ENCODE measurements at regions not wholly inside any gene's neighbourhood (a gene's known extent, or its start where the extent isn't known, plus 50 kb on each side); places are given as distances from the start of the nearest gene placed in this dataset.

DNA sequence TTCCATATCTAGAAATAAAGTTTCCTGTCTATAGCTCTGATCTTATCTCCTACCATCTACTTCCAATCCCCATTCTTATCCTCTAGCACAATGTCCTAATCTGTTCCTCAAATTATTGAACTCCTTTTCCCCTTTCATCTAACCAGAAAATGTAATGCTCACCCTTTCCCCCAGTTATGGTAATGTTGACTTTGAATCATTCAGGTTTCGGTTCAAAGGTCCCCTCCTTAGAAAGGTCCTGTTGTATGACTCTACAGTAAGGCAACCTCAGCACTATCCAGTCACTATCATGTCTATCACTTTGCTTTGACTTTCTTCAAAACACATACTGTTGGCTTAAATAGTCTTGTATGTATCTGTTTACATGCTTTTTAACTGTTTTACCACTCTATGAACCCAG lies 264.2 kb upstream of the PCDH15 start:
- ChIA-PET CTCF (no interaction called here), POLR2A (no interaction called here)
- no peaks in the 10 kb centered on the region for H3K4me1 Mint-ChIP-seq (ENCODE audit: low read depth)
- Histone ChIP-seq H3K36me3 (ENCODE audit: insufficient read depth, low read length) (no peaks in the 10 kb centered on the region), H3K4me3 (ENCODE audit: low read length) (no peak overlapping the region), H3K27me3 (ENCODE audit: control insufficient read depth in 1 of 2, insufficient read depth in 2 of 2, low read length in 2 of 2) (no peaks in the 10 kb centered on the region), H3K9me3 (ENCODE audit: control insufficient read depth in 1 of 2, insufficient read depth in 1 of 2, low read length in 2 of 2) (peaks cover 0 to 4% of the 10 kb centered on the region in 2 experiments), H3K4me1 (ENCODE audit: insufficient read depth, low read length) (no peaks in the 10 kb centered on the region), H3K27ac (ENCODE audit: low read depth in 1 of 2, low read length in 2 of 2) (no peak overlapping the region)
- H3K9me3 Mint-ChIP-seq: peaks cover 13% of the 10 kb centered on the region
- H3K27me3 Mint-ChIP-seq: no peaks in the 10 kb centered on the region
- no peak for DNase-seq
- intact Hi-C loops (cut with DNase I, micrococcal nuclease): no loop called here
- no peak overlapping the region for H3K4me3 Mint-ChIP-seq
- no peak overlapping the region for H3K27ac Mint-ChIP-seq
- H3K36me3 Mint-ChIP-seq (ENCODE audit: low read depth): no peaks in the 10 kb centered on the region
- TF ChIP-seq, protein P1, sequence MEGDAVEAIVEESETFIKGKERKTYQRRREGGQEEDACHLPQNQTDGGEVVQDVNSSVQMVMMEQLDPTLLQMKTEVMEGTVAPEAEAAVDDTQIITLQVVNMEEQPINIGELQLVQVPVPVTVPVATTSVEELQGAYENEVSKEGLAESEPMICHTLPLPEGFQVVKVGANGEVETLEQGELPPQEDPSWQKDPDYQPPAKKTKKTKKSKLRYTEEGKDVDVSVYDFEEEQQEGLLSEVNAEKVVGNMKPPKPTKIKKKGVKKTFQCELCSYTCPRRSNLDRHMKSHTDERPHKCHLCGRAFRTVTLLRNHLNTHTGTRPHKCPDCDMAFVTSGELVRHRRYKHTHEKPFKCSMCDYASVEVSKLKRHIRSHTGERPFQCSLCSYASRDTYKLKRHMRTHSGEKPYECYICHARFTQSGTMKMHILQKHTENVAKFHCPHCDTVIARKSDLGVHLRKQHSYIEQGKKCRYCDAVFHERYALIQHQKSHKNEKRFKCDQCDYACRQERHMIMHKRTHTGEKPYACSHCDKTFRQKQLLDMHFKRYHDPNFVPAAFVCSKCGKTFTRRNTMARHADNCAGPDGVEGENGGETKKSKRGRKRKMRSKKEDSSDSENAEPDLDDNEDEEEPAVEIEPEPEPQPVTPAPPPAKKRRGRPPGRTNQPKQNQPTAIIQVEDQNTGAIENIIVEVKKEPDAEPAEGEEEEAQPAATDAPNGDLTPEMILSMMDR (IDR thresholded peaks at IDR 0.05): no peak
- ATAC-seq (ENCODE audit: poor library complexity): no peak

DNA sequence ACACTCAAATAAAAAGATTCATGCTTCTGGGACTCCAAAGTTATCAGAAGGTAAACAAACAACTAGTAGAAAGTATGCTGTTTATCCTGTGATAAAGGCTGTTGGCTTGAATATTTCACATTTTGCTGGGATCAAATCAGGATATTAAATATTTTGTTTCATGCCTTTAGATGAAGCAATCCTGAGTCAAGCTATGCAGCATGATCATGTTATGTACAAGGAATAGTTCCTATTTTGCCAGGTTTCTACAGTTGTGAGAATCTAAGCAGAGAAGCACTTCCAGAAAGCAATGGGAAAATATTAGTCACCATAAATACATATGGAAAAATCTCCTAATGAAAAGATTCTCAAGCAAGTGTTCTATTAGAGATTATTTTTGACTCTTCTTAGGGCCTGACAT lies 262.8 kb upstream of the PCDH15 start:
- Mint-ChIP-seq H3K27ac (no peak overlapping the region), H3K36me3 (ENCODE audit: low read depth) (no peaks in the 10 kb centered on the region), H3K9me3 (peaks cover 13% of the 10 kb centered on the region), H3K27me3 (no peaks in the 10 kb centered on the region), H3K4me3 (no peak overlapping the region), H3K4me1 (ENCODE audit: low read depth) (no peaks in the 10 kb centered on the region)
- ATAC-seq (ENCODE audit: poor library complexity): no peak
- H3K4me1 ChIP-seq (ENCODE audit: insufficient read depth, low read length): no peaks in the 10 kb centered on the region
- intact Hi-C loops (cut with DNase I, micrococcal nuclease): no loop called here
- no peaks in the 10 kb centered on the region for H3K27me3 ChIP-seq (ENCODE audit: control insufficient read depth in 1 of 2, insufficient read depth in 2 of 2, low read length in 2 of 2)
- ChIA-PET CTCF (no interaction called here), POLR2A (no interaction called here)
- no peak overlapping the region for H3K4me3 ChIP-seq (ENCODE audit: low read length)
- H3K36me3 ChIP-seq (ENCODE audit: insufficient read depth, low read length): no peaks in the 10 kb centered on the region
- H3K27ac ChIP-seq (ENCODE audit: low read depth in 1 of 2, low read length in 2 of 2): no peak overlapping the region
- no peak for DNase-seq
- H3K9me3 ChIP-seq (ENCODE audit: control insufficient read depth in 1 of 2, insufficient read depth in 1 of 2, low read length in 2 of 2): peaks cover 0 to 4% of the 10 kb centered on the region in 2 experiments
- TF ChIP-seq, protein P1 (IDR thresholded peaks at IDR 0.05): no peak

- ATAC-seq (ENCODE audit: poor library complexity) (no peak), DNase-seq (no peak)
- Mint-ChIP-seq H3K27me3 (no peaks in the 10 kb centered on the region), H3K36me3 (ENCODE audit: low read depth) (no peaks in the 10 kb centered on the region), H3K27ac (no peak overlapping the region), H3K4me1 (ENCODE audit: low read depth) (no peaks in the 10 kb centered on the region), H3K9me3 (peaks cover 11% of the 10 kb centered on the region), H3K4me3 (no peak overlapping the region)
- POLR2A ChIA-PET: no interaction called here
- TF ChIP-seq, protein P1 (IDR thresholded peaks at IDR 0.05): no peak
- Histone ChIP-seq H3K27ac (ENCODE audit: low read depth in 1 of 2, low read length in 2 of 2) (no peak overlapping the region), H3K9me3 (ENCODE audit: control insufficient read depth in 1 of 2, insufficient read depth in 1 of 2, low read length in 2 of 2) (peaks cover 0 to 4% of the 10 kb centered on the region in 2 experiments), H3K27me3 (ENCODE audit: control insufficient read depth in 1 of 2, insufficient read depth in 2 of 2, low read length in 2 of 2) (no peaks in the 10 kb centered on the region), H3K4me3 (ENCODE audit: low read length) (no peak overlapping the region), H3K4me1 (ENCODE audit: insufficient read depth, low read length) (no peaks in the 10 kb centered on the region), H3K36me3 (ENCODE audit: insufficient read depth, low read length) (no peaks in the 10 kb centered on the region)
- intact Hi-C loops (cut with DNase I, micrococcal nuclease): no loop called here
- CTCF ChIA-PET: no interaction called here
Measured at GRCh38 chr10:55062349-55062748, 261.3 kb upstream of the PCDH15 start.
